Natural killer cell treated with Interleukin-12 subunit alpha and Interleukin-12 subunit beta and Interleukin-15 and Interleukin-18, amount 100 ng/mL, for 72 hours (primary cell): ENCODE measurements at regions not wholly inside any gene's neighbourhood (a gene's known extent, or its start where the extent isn't known, plus 50 kb on each side); places are given as distances from the start of the nearest gene placed in this dataset.

Experiments used
- ATAC-seq, 2 donors: fragments of 150-1000 bp; cut with Tn5 transposase in 1 of 2; sonication (Bioruptor Pico), chemical (Tn5 transposase) in 1 of 2; 2 replicates each; pipeline ENCODE4 v1.10.0; 2021
- DNase-seq: peaks from one replicate; pipeline ENCODE4 v3.0.0; 2022; ENCODE audit warnings: low spot score
- H3K27ac Mint-ChIP-seq, 2 donors: 1 replicate in 1 of 2; 2 replicates in 1 of 2; pipeline ENCODE4 v1.8.0; 2022; ENCODE audit warnings: mixed read lengths in 2 of 2, mild to moderate bottlenecking in 1 of 2, moderate library complexity in 1 of 2
- H3K27me3 Mint-ChIP-seq, 2 donors: 1 replicate in 1 of 2; 2 replicates in 1 of 2; pipeline ENCODE4 v1.8.0; 2022; ENCODE audit warnings: mixed read lengths in 2 of 2
- H3K36me3 Mint-ChIP-seq: one replicate; pipeline ENCODE4 v1.8.0; 2022; ENCODE audit warnings: mixed read lengths
- H3K4me1 Mint-ChIP-seq, 2 donors: 1 replicate in 1 of 2; 2 replicates in 1 of 2; pipeline ENCODE4 v1.8.0; 2022; ENCODE audit warnings: low read depth in 2 of 2, mixed read lengths in 2 of 2, mild to moderate bottlenecking in 1 of 2
- H3K4me3 Mint-ChIP-seq: one replicate; pipeline ENCODE4 v1.8.0; 2022; ENCODE audit warnings: mixed read lengths
- H3K9me3 Mint-ChIP-seq: 2 replicates; pipeline ENCODE4 v1.8.0; 2022; ENCODE audit warnings: mixed read lengths

DNA sequence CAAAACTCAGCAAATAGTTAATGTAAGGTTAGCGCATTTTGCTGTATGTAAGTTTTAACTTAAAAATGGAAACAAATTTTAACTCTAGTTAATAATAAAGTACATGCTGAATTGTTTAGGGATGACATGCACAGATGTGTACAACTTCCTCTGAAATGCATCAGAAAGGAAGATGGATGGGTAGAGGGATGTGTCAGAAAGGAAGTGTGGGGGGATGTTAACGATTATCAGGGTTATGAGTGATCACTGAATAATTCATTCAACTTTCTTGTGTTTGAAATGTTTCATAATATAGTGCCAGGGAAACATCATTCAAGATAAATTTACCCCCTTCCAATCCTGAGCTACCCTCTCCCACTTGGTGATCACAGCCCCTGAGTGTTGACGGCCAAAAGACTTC lies 87.6 kb downstream of the FOXA2 start:
- ATAC-seq (no peak), DNase-seq (no peak)
- H3K27me3 Mint-ChIP-seq = no peaks in the 10 kb centered on the region
- H3K9me3 Mint-ChIP-seq = peaks cover 3% of the 10 kb centered on the region
- H3K4me1 Mint-ChIP-seq = no peaks in the 10 kb centered on the region
- H3K27ac Mint-ChIP-seq = no peak overlapping the region
- H3K4me3 Mint-ChIP-seq = no peak overlapping the region
- H3K36me3 Mint-ChIP-seq = no peaks in the 10 kb centered on the region

DNA sequence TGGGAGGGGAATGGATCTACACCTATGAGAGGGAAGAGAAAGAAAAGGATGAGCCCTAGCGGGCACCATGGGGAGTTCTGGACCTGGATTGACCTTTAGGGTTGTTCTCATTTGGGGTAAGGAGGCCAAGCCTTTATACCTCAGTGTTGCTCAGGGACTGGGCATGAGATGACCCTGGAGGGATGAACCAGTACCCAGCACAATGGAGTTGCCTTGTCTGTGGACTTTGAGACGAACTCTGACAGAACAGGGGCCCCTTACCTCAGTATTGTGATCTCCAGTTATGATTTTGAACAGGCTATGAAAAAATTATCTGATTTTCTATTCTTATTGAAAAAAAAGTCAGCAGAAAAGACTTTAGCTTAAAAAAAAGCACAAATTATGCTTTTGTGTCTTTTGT lies 88.6 kb downstream of the FOXA2 start:
- Mint-ChIP-seq H3K27ac (no peak overlapping the region), H3K4me1 (no peaks in the 10 kb centered on the region), H3K27me3 (no peaks in the 10 kb centered on the region), H3K36me3 (no peaks in the 10 kb centered on the region), H3K9me3 (peaks cover 3% of the 10 kb centered on the region), H3K4me3 (no peak overlapping the region)
- ATAC-seq = no peak
- DNase-seq = no peak

DNA sequence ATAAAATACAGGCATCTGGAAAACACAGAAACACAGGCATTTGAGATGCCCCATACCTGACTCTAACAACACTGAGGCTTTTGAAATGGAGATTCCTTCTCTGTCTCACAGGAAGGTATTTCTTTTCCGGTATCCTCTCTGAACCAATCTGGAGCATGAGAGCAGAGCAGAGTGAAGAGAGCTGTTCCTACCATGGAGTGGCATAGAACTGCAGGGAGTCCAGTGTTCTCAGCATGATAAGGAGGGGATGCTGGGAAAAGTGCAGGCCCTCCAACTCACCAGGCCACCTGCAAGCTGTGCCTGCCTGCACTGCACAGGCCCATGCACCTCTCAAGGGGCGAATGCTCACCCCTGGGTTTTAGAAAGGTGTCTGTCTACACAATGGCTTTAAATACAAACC lies 89.2 kb downstream of the FOXA2 start:
- DNase-seq (no peak), ATAC-seq (no peak)
- no peak overlapping the region for H3K27ac Mint-ChIP-seq
- H3K4me3 Mint-ChIP-seq = no peak overlapping the region
- peaks cover 3% of the 10 kb centered on the region for H3K9me3 Mint-ChIP-seq
- no peaks in the 10 kb centered on the region for H3K4me1 Mint-ChIP-seq
- no peaks in the 10 kb centered on the region for H3K27me3 Mint-ChIP-seq
- no peaks in the 10 kb centered on the region for H3K36me3 Mint-ChIP-seq

DNA sequence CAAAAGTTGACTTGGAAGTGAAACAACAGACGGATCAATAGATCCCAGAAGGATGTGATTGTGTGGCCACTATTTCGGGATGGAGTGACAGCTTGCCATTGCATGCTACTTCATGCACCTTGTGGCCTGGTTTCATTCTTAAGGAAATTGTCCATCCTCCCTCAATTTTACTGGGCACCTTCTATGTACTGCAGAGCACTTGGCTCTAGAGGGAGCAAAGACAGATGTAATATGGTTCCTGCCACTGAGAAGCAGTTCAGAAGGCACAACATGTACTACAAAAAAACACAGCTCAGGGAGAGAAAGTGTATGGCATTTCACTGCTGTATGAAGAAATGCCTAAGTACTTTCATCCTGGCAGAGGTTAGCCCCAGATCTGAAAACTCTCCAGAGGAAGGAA lies 91.9 kb downstream of the FOXA2 start:
- Mint-ChIP-seq H3K4me3 (no peak overlapping the region), H3K27ac (no peak overlapping the region), H3K27me3 (no peaks in the 10 kb centered on the region), H3K9me3 (peaks cover under 1% of the 10 kb centered on the region), H3K36me3 (no peaks in the 10 kb centered on the region), H3K4me1 (no peaks in the 10 kb centered on the region)
- no peak for ATAC-seq
- no peak for DNase-seq

DNA sequence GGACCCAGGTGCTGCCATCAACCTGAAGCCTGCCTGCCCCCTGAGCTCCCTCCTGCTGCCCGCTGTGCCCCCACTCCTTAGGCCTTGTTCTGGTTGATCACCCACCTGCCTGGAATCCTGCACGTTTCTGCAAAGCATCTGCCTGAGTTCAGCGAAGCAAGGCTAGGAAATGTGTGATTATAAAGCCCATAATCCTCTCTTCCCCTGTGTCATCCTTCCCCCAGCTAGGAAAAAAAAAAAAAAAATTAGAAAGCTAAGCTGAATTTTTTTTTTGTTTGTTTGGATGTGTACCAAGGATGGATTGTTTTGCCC lies 93.2 kb downstream of the FOXA2 start:
- H3K27ac Mint-ChIP-seq = no peak overlapping the region
- H3K36me3 Mint-ChIP-seq = no peaks in the 10 kb centered on the region
- H3K9me3 Mint-ChIP-seq = peaks cover 2% of the 10 kb centered on the region

DNA sequence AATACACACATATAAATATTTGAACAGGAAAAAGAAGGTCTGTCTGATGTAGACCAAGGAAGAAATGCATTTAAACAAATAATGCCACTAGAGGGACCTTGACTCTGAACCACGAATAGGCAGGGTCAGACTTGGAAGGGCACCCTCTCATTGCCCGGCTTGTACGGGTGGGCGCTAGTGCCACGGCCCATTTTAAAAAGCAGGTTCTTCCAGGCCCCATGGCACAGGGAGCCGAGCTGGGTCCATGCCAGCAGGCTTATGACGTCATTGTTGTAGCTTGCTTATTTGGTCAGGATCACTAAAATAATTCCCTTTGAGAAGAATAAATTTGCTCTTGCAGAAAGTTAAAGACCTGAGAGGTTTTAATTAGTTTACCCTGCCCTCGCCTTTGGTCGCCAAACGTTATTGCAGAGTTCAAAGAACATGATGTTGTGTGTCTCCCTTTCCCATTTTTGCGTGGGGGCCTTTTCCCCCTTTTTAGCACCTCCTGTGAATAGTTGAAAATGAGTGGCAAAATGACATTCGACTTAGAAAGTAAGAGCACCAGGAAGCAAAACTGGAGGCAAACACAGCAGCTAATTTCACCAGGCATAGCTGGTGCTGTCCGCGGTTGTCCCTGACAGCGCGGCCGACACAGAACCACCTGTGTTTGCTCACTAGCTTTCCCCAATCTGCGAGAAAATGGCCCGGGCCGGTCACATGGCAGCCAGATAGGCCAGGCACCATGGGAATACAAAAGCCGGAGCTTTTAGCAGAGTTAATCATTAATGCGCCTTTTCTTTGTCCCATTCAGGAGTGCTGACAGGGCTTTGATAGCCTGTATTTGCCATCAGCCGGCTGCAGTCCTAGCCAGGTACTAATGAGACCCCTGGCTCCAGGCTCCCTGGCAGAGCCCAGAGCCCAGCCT lies 93.8 kb downstream of the FOXA2 start:
- ATAC-seq (no peak), DNase-seq (no peak)
- no peaks in the 10 kb centered on the region for H3K27me3 Mint-ChIP-seq
- H3K27ac Mint-ChIP-seq = no peak overlapping the region
- H3K9me3 Mint-ChIP-seq = peaks cover 2% of the 10 kb centered on the region
- no peak overlapping the region for H3K4me3 Mint-ChIP-seq
- no peaks in the 10 kb centered on the region for H3K4me1 Mint-ChIP-seq
- H3K36me3 Mint-ChIP-seq = no peaks in the 10 kb centered on the region

More for the DNA sequence above, 93.2 kb downstream of the FOXA2 start:
- ATAC-seq (no peak), DNase-seq (no peak)
- Mint-ChIP-seq H3K4me3 (no peak overlapping the region), H3K27me3 (no peaks in the 10 kb centered on the region), H3K4me1 (no peaks in the 10 kb centered on the region)

DNA sequence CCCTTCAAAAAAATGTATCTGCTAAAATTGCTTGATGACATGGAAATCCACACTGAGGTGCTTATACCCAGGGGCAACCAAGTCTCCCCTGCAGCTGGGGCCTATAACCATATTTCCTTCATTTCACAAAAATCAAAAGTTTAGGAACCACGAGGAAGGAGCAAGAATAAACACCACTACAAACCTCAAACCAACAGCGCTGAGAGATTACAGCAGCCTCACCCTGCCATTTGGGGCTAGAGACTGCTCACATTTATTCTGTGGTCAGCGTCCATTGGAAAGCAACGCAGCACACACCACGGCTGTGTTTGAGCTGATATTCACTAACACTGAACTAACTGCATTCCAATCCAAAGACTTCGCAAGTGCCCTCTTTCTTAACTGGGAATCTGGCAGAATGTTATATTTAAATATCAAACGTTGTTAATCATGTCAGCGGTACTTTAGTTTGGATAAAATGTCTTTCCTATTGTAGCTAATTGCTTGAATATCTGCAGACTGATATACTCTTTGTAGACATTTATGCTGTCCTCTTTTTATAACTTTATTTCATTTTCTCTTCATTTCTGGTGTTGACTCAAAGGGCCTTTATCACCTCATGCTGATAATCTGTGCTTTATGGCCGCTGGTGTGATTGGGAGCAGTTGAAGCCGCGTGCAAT lies 94.6 kb downstream of the FOXA2 start:
- DNase-seq = no peak
- no peaks in the 10 kb centered on the region for H3K27me3 Mint-ChIP-seq
- H3K27ac Mint-ChIP-seq = no peak overlapping the region
- no peak for ATAC-seq
- H3K4me1 Mint-ChIP-seq = no peaks in the 10 kb centered on the region
- peaks cover 2% of the 10 kb centered on the region for H3K9me3 Mint-ChIP-seq
- H3K4me3 Mint-ChIP-seq = no peak overlapping the region
- H3K36me3 Mint-ChIP-seq = no peaks in the 10 kb centered on the region

DNA sequence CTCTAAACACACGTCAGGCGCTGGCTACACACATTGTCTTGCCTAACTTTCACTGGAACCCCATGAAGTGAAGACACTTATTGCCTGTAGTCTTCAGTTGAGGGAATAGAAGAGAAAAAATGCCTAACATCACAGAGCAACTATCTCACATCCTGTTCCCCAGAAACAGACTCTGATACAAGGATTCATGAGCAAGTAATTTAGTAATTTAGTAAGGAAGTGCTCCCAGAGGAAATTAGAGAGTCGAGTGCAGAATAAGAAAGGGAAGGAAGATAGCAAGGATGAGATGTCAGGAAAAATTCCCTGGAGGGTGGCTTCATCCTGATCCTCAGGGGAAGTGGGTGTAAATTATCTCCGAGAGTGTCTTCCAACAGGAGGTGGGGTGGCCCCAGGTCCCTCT lies 104.0 kb downstream of the FOXA2 start:
- Mint-ChIP-seq H3K4me1 (no peaks in the 10 kb centered on the region), H3K27me3 (peaks cover 0 to 2% of the 10 kb centered on the region in 2 donors), H3K4me3 (no peak overlapping the region), H3K9me3 (peaks cover 14% of the 10 kb centered on the region), H3K36me3 (peaks cover 5% of the 10 kb centered on the region), H3K27ac (no peak overlapping the region)
- ATAC-seq (no peak), DNase-seq (no peak)

DNA sequence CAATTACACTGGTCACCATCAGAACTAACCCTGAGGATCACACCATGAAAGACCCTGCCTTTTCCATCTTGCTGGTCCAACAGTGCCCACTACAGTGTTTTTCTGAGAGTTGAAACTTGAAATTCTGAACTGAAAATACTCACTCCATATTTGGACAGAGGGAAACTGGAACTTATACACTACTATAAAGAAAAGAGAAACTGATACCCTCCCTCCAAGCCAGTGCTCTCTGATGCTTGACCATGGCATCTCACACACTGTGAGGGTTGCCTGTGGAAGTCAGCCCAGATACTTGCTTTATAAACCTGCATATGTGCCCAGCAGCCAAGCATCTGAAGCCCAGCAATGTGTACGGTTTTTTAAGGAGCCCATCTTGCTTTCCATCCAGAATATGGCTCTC lies 108.7 kb downstream of the FOXA2 start:
- Mint-ChIP-seq H3K9me3 (peaks cover 19% of the 10 kb centered on the region), H3K27me3 (peaks cover 0 to 2% of the 10 kb centered on the region in 2 donors), H3K27ac (no peak overlapping the region), H3K4me1 (no peaks in the 10 kb centered on the region), H3K4me3 (no peak overlapping the region), H3K36me3 (peaks cover 5% of the 10 kb centered on the region)
- ATAC-seq (no peak), DNase-seq (no peak)

DNA sequence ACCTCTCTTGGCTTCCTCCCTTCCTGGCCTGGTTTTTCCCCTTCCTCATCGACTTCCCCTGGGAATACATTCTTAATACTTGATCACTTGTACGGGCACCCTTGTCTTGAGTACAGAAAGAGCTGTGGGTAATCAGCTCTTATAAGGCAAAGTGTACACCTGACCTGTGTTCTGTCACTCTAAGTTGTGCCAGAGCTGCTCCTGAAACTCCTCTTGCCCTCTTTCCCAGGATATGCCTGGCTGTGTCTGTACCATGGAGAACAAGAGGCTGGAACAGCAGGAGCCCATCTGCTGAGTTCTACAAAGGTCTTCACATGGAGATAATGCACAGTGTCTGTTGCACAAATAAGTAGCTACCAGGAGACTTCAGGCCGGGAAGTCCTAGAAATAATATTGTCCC lies 110.1 kb downstream of the FOXA2 start:
- peaks cover 0 to 2% of the 10 kb centered on the region in 2 donors for H3K27me3 Mint-ChIP-seq
- H3K27ac Mint-ChIP-seq = no peak overlapping the region
- ATAC-seq (no peak), DNase-seq (no peak)
- H3K9me3 Mint-ChIP-seq = peaks cover 19% of the 10 kb centered on the region
- peaks cover 5% of the 10 kb centered on the region for H3K36me3 Mint-ChIP-seq
- H3K4me1 Mint-ChIP-seq = no peaks in the 10 kb centered on the region
- no peak overlapping the region for H3K4me3 Mint-ChIP-seq

DNA sequence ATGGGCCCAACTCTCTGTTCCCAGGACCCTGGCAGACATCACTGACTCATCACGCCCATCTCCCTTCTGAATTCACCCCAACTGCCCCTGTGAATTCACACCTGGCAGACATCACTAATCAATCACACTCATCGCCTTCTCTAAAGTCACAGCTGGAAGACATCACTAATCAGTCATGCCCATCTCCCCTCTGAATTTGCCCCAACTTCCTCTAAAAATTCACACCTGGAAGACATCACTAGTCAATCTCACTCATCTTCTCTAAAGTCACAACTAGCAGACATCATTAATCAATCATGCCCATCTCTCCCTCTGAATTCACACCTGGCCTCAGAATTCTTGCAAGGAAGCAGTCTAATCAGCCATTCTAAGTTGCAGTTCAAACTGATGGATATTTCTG lies 111.1 kb downstream of the FOXA2 start:
- H3K9me3 Mint-ChIP-seq = peaks cover 16% of the 10 kb centered on the region
- peaks cover 5% of the 10 kb centered on the region for H3K36me3 Mint-ChIP-seq
- H3K27ac Mint-ChIP-seq = no peak overlapping the region
- no peak for ATAC-seq
- H3K4me3 Mint-ChIP-seq = no peak overlapping the region
- peaks cover 0 to 2% of the 10 kb centered on the region in 2 donors for H3K27me3 Mint-ChIP-seq
- H3K4me1 Mint-ChIP-seq = no peaks in the 10 kb centered on the region
- DNase-seq = no peak

DNA sequence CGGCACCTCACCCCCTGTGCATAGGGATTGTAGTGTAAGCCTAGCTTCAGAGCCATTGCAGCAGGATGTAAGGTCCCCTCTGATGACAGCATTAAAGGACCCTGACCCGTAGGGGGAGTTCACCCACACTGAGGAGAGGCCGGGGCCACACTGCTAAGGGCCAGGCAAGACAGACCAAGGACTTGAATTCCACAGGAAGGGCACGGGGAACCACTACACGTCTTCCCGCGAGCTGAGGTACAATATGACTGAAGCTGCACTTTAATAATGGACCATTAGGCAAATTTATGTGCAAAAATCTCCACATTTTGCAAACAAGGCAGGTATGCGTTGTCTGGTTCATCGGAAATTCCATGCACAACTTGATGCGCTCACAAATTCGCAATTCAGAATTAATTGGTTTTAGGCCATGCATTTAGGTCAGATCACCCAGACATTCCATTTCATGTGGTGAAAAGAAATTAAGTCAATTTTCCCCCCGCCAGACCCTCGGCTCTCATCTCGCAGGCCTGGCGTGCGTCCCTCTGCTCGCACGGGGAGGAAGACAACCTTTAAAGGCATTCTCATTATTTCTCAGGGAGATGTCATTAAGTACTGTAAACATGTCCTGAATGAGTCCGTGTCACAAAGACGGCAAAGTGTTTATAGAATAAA lies 111.8 kb downstream of the FOXA2 start:
- DNase-seq (no peak), ATAC-seq (no peak)
- H3K9me3 Mint-ChIP-seq = peaks cover 12% of the 10 kb centered on the region
- no peak overlapping the region for H3K4me3 Mint-ChIP-seq
- H3K4me1 Mint-ChIP-seq = no peaks in the 10 kb centered on the region
- no peak overlapping the region for H3K27ac Mint-ChIP-seq
- no peaks in the 10 kb centered on the region for H3K36me3 Mint-ChIP-seq
- no peaks in the 10 kb centered on the region for H3K27me3 Mint-ChIP-seq

DNA sequence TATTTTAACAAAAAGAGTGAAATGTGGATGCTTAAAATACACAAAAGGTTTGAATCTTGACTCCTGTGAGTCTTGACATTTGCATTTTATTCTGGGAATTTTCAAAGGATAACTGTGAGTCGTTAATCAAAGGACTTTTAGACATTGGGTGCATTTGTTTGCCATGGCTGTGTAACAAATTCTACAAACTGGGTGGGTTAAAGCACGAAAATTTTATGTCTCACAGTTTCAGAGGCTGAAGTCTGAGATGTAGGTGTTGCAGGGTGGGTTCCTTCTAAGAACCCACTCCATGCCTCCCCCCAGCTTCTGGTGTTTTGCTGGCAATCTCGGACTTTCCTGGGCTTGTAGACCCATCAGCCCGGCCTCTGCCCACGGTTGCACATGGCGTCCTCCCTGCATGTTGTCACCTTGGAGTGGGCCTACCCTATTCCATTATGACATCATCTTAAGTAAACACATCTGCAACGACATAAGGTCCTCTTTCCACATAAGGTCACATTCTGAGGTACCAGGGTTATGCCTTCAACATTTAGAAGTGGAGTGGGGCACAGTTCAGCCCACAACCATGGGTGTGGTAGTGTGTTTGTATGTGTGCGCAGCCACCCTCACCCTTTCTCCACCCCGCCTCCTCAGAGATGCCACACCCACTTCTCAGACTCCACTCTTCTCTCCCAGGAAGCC lies 113.1 kb downstream of the FOXA2 start:
- H3K4me3 Mint-ChIP-seq = no peak overlapping the region
- no peak for ATAC-seq
- no peaks in the 10 kb centered on the region for H3K27me3 Mint-ChIP-seq
- no peak for DNase-seq
- peaks cover 9% of the 10 kb centered on the region for H3K9me3 Mint-ChIP-seq
- H3K36me3 Mint-ChIP-seq = no peaks in the 10 kb centered on the region
- no peak overlapping the region for H3K27ac Mint-ChIP-seq
- no peaks in the 10 kb centered on the region for H3K4me1 Mint-ChIP-seq

DNA sequence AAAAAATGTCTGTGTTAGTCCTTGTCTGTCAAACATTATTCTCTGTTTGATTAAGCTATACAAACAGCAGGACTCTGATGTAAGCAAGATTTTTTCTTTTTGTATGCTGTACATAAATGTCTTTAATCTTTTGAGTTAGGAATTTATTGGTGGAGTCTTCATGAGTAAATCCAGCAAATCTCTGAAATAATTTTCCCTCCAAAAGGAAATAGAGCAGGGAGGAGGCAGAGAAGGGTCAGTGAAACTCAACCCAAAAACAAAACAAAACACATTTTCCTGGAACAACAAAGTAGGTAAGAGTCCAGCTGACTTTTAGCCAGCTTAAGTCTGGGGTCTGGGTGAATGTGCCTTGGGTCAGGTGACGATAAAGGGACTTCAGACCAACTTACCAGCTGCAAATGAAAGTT lies 113.7 kb downstream of the FOXA2 start:
- no peak overlapping the region for H3K27ac Mint-ChIP-seq
- H3K4me3 Mint-ChIP-seq = no peak overlapping the region
- H3K9me3 Mint-ChIP-seq = peaks cover 9% of the 10 kb centered on the region
- no peaks in the 10 kb centered on the region for H3K27me3 Mint-ChIP-seq
- H3K4me1 Mint-ChIP-seq = no peaks in the 10 kb centered on the region
- DNase-seq (no peak), ATAC-seq (no peak)
- H3K36me3 Mint-ChIP-seq = no peaks in the 10 kb centered on the region
